MM.1S (cell line): ENCODE measurements at regions not wholly inside any gene's neighbourhood (a gene's known extent, or its start where the extent isn't known, plus 50 kb on each side); places are given as distances from the start of the nearest gene placed in this dataset.

Source experiments
- DNase-seq: peaks from one replicate; pipeline ENCODE4 v3.0.0-alpha.2; 2015
- H2AFZ ChIP-seq: fragments of 300-600 bp; sonication (generic); 2 replicates; pipeline ENCODE4 v1.6.0; 2016; ENCODE audit warnings: antibody characterized with exemption, low read length
- H3F3A ChIP-seq: fragments of 300-600 bp; sonication (generic); 2 replicates; pipeline ENCODE4 v1.6.1; 2016; ENCODE audit warnings: mild to moderate bottlenecking, antibody characterized with exemption, low read length, moderate library complexity, mixed read lengths; ENCODE audit not compliant: insufficient read depth
- H3K27ac ChIP-seq: fragments of 300-600 bp; sonication (generic); 2 replicates; pipeline ENCODE4 v1.5.1; 2016; ENCODE audit warnings: mild to moderate bottlenecking, low read length
- H3K27me3 ChIP-seq: fragments of 300-600 bp; sonication (generic); replicated peaks from 2 replicates; pipeline ENCODE4 v1.6.0; 2016; ENCODE audit warnings: low read length; ENCODE audit not compliant: insufficient read depth
- H3K36me3 ChIP-seq: fragments of 300-600 bp; sonication (generic); replicated peaks from 2 replicates; pipeline ENCODE4 v1.6.1; 2016; ENCODE audit warnings: mild to moderate bottlenecking, low read length, mixed read lengths; ENCODE audit not compliant: insufficient read depth
- H3K4me1 ChIP-seq: fragments of 300-600 bp; sonication (generic); 2 replicates; pipeline ENCODE4 v1.6.1; 2016; ENCODE audit warnings: low read length, mixed read lengths
- H3K4me2 ChIP-seq: fragments of 300-600 bp; sonication (generic); 2 replicates; pipeline ENCODE4 v1.6.0; 2016; ENCODE audit warnings: low read depth, low read length
- H3K4me3 ChIP-seq: fragments of 300-600 bp; sonication (generic); 2 replicates; pipeline ENCODE4 v1.5.1; 2016; ENCODE audit warnings: low read length, mixed read lengths
- H3K79me2 ChIP-seq: fragments of 300-600 bp; sonication (generic); 2 replicates; pipeline ENCODE4 v1.6.1; 2016; ENCODE audit warnings: mixed run types, low read length, mixed read lengths
- H3K9ac ChIP-seq: fragments of 300-600 bp; sonication (generic); 2 replicates; pipeline ENCODE4 v1.6.1; 2016; ENCODE audit warnings: low read length, mixed read lengths
- H3K9me2 ChIP-seq: fragments of 300-600 bp; sonication (generic); replicated peaks from 2 replicates; pipeline ENCODE4 v1.6.1; 2016; ENCODE audit warnings: mild to moderate bottlenecking, low read length, mixed read lengths; ENCODE audit not compliant: insufficient read depth
- H3K9me3 ChIP-seq: fragments of 300-600 bp; sonication (generic); replicated peaks from 2 replicates; pipeline ENCODE4 v1.6.1; 2016; ENCODE audit warnings: mild to moderate bottlenecking, low read length, mixed read lengths; ENCODE audit not compliant: insufficient read depth
- H4K20me1 ChIP-seq: fragments of 300-600 bp; sonication (generic); 2 replicates; pipeline ENCODE4 v1.6.1; 2016; ENCODE audit warnings: mild to moderate bottlenecking, low read length, moderate library complexity, mixed read lengths; ENCODE audit not compliant: insufficient read depth
- CTCF ChIP-seq: fragments of 300-600 bp; sonication (generic); IDR thresholded peaks from 2 replicates; pipeline ENCODE4 v1.5.1; 2016; ENCODE audit warnings: antibody characterized with exemption, low read length, mixed read lengths
- EZH2 ChIP-seq: fragments of 300-600 bp; sonication (generic); optimal IDR thresholded peaks from 2 replicates; pipeline ENCODE3; 2017; ENCODE audit warnings: low read depth, mild to moderate bottlenecking, antibody characterized with exemption, low read length, mixed read lengths
- EZH2phosphoT487 ChIP-seq: fragments of 300-600 bp; sonication (generic); IDR thresholded peaks from 2 replicates; pipeline ENCODE4 v1.6.1; 2018; ENCODE audit warnings: antibody characterized with exemption, low read length

DNA sequence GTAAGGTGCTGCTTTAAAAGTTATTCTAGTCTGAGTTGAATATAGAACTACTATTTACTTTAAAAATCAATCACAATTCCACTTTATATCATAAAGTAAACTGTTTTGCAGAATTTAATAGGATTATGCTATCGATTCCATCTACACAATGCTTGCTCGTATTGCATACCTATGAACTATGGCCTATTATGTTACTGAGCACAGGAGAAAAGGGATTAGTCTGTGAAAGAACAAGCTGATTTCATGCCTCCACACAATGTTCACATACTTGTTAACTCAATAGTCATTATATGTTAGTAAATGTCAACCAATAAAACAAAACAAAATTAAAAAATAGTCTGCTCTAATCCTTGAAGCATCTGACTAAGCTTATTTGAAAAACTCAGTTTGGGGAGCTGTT, 223.6 kb downstream of the PCDH10 start:
- H3K4me2 ChIP-seq = no peak overlapping the region

DNA sequence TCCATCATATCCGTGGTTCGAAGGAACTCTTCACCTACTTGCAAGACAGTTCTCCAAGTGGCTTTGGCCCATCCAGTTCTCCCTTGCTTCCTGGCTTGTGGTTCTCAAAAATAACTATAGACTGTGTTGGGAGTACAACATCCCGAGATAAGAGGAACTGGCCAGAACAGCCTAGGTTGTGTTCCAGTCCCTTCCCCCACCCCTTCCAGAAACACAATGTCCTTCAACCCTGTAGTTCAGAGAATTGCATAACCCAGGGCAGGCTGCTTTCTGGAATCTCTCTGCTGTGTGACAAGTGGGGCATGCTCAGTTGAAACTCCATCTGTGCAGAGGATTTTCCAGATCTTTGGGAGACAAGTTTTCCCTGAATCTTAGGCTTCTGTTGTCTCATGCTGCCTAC, 206.5 kb downstream of the PCDH10 start:
- Histone ChIP-seq H3F3A (no peaks in the 10 kb centered on the region), H3K27me3 (no peaks in the 10 kb centered on the region), H3K4me3 (no peak overlapping the region), H3K9me2 (no peaks in the 10 kb centered on the region), H3K9me3 (no peaks in the 10 kb centered on the region), H3K4me2 (no peak overlapping the region), H3K79me2 (no peaks in the 10 kb centered on the region), H2AFZ (no peak overlapping the region), H3K27ac (no peak overlapping the region), H4K20me1 (no peaks in the 10 kb centered on the region), H3K4me1 (no peaks in the 10 kb centered on the region), H3K36me3 (no peaks in the 10 kb centered on the region), H3K9ac (no peak overlapping the region)
- DNase-seq = no peak
- TF ChIP-seq CTCF = no peak
- no peak for TF ChIP-seq EZH2phosphoT487
- no peak for TF ChIP-seq EZH2

More for the DNA sequence above, 223.6 kb downstream of the PCDH10 start:
- TF ChIP-seq EZH2phosphoT487 (no peak), CTCF (no peak), EZH2 (no peak)
- H3K27ac ChIP-seq = no peak overlapping the region
- no peaks in the 10 kb centered on the region for H3K9me3 ChIP-seq
- H3F3A ChIP-seq = no peaks in the 10 kb centered on the region
- H3K79me2 ChIP-seq = no peaks in the 10 kb centered on the region
- H3K9me2 ChIP-seq = no peaks in the 10 kb centered on the region
- DNase-seq = no peak
- H3K36me3 ChIP-seq = no peaks in the 10 kb centered on the region
- H3K4me1 ChIP-seq = no peaks in the 10 kb centered on the region
- H4K20me1 ChIP-seq = no peaks in the 10 kb centered on the region
- no peaks in the 10 kb centered on the region for H3K27me3 ChIP-seq
- no peak overlapping the region for H3K9ac ChIP-seq
- H3K4me3 ChIP-seq = no peak overlapping the region
- H2AFZ ChIP-seq = no peak overlapping the region

GRCh38 chr4:133347409-133347808, 198.3 kb downstream of the PCDH10 start:
- Histone ChIP-seq H3K9me2 (no peaks in the 10 kb centered on the region), H4K20me1 (no peaks in the 10 kb centered on the region), H3F3A (no peaks in the 10 kb centered on the region), H3K27ac (no peak overlapping the region), H3K79me2 (no peaks in the 10 kb centered on the region), H3K9ac (no peak overlapping the region), H3K4me1 (no peaks in the 10 kb centered on the region), H3K27me3 (no peaks in the 10 kb centered on the region), H3K9me3 (no peaks in the 10 kb centered on the region), H3K36me3 (no peaks in the 10 kb centered on the region), H3K4me2 (no peak overlapping the region), H3K4me3 (no peak overlapping the region), H2AFZ (no peak overlapping the region)
- no peak for TF ChIP-seq EZH2phosphoT487
- DNase-seq = no peak

DNA sequence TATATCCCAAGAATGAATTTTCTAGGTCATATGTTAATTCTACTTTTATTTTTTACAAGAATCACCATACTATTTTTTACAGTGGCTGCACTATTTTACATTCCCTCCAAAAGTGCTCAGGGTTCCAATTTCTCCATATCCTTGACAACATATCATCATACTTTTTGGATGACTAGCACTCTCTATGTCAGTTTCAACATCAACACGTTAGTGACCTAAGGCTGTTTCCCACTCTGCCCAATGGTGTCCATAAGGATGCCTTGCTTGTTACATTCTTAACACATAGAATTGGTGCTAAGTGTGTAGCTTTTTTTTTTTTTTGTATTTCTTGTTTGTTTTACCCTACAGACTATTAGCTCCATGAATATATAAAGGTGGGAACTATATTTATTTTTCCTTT, 175.4 kb downstream of the PCDH10 start:
- H3K27me3 ChIP-seq = no peaks in the 10 kb centered on the region
- no peaks in the 10 kb centered on the region for H3K36me3 ChIP-seq
- no peaks in the 10 kb centered on the region for H3K9me2 ChIP-seq
- H3K27ac ChIP-seq = no peak overlapping the region
- H3K4me1 ChIP-seq = no peaks in the 10 kb centered on the region
- DNase-seq = no peak
- no peaks in the 10 kb centered on the region for H3K79me2 ChIP-seq
- no peak overlapping the region for H2AFZ ChIP-seq
- H3K4me3 ChIP-seq = no peak overlapping the region
- H3K9me3 ChIP-seq = no peaks in the 10 kb centered on the region
- no peak overlapping the region for H3K9ac ChIP-seq
- no peak overlapping the region for H3K4me2 ChIP-seq
- no peak for TF ChIP-seq EZH2
- TF ChIP-seq EZH2phosphoT487 = no peak
- no peak for TF ChIP-seq CTCF
- H4K20me1 ChIP-seq = no peaks in the 10 kb centered on the region
- no peaks in the 10 kb centered on the region for H3F3A ChIP-seq
